Smooth muscle cell (in vitro differentiated cells): ENCODE measurements at regions not wholly inside any gene's neighbourhood (a gene's known extent, or its start where the extent isn't known, plus 50 kb on each side); places are given as distances from the start of the nearest gene placed in this dataset.

ENCODE experiments used
- DNase-seq: peaks from one replicate; lab custom pipeline; 2025; ENCODE audit not compliant: unreplicated experiment; lab: John Stamatoyannopoulos, UW
- H2AFZ ChIP-seq: fragments of 200-600 bp; sonication (generic); 2 replicates; pipeline ENCODE4 v1.6.0; 2016; ENCODE audit warnings: antibody characterized with exemption, low read depth, mild to moderate bottlenecking
- H3F3A ChIP-seq: fragments of 200-600 bp; sonication (generic); 2 replicates; pipeline ENCODE4 v1.6.0; 2017; ENCODE audit warnings: antibody characterized with exemption, low read depth
- H3K27ac ChIP-seq: fragments of 200-600 bp; sonication (generic); 2 replicates; pipeline ENCODE4 v1.5.1; 2016; ENCODE audit warnings: low read depth, mild to moderate bottlenecking
- H3K27me3 ChIP-seq: fragments of 200-600 bp; sonication (generic); 2 replicates; pipeline ENCODE4 v1.6.1; 2016; ENCODE audit warnings: low read depth, mild to moderate bottlenecking
- H3K36me3 ChIP-seq: fragments of 200-600 bp; sonication (generic); 2 replicates; pipeline ENCODE4 v1.5.1; 2016; ENCODE audit warnings: low read depth
- H3K4me1 ChIP-seq: fragments of 200-600 bp; sonication (generic); 2 replicates; pipeline ENCODE4 v1.5.1; 2016; ENCODE audit warnings: low read depth
- H3K4me2 ChIP-seq: fragments of 200-600 bp; sonication (generic); 2 replicates; pipeline ENCODE4 v1.6.0; 2016; ENCODE audit warnings: mild to moderate bottlenecking
- H3K4me3 ChIP-seq: fragments of 200-600 bp; sonication (generic); 2 replicates; pipeline ENCODE4 v1.5.1; 2016; ENCODE audit warnings: mild to moderate bottlenecking
- H3K79me2 ChIP-seq: fragments of 200-600 bp; sonication (generic); 2 replicates; pipeline ENCODE4 v1.6.0; 2016; ENCODE audit warnings: low read depth, mild to moderate bottlenecking
- H3K9ac ChIP-seq: fragments of 200-600 bp; sonication (generic); 2 replicates; pipeline ENCODE4 v1.6.0; 2016; ENCODE audit warnings: low read depth
- H3K9me3 ChIP-seq: fragments of 200-600 bp; sonication (generic); replicated peaks from 2 replicates; pipeline ENCODE4 v1.5.1; 2016; ENCODE audit warnings: low read depth
- H4K20me1 ChIP-seq: fragments of 200-600 bp; sonication (generic); 2 replicates; pipeline ENCODE4 v1.6.0; 2016; ENCODE audit warnings: low read depth
- WGBS: methylation state at CpG from one replicate; pipeline ENCODE4 v1.1.7; 2016; ENCODE audit warnings: low lambda C conversion rate; 5-methylcytosine and 5-hydroxymethylcytosine counted together
- TF ChIP-seq, protein P1 (sequence below): fragments of 200-600 bp; sonication (generic); IDR thresholded peaks from 2 replicates; pipeline ENCODE4 v1.5.1; 2017; ENCODE audit warnings: borderline replicate concordance, mild to moderate bottlenecking, antibody characterized with exemption; ENCODE audit not compliant: insufficient read depth, poor library complexity, severe bottlenecking

DNA sequence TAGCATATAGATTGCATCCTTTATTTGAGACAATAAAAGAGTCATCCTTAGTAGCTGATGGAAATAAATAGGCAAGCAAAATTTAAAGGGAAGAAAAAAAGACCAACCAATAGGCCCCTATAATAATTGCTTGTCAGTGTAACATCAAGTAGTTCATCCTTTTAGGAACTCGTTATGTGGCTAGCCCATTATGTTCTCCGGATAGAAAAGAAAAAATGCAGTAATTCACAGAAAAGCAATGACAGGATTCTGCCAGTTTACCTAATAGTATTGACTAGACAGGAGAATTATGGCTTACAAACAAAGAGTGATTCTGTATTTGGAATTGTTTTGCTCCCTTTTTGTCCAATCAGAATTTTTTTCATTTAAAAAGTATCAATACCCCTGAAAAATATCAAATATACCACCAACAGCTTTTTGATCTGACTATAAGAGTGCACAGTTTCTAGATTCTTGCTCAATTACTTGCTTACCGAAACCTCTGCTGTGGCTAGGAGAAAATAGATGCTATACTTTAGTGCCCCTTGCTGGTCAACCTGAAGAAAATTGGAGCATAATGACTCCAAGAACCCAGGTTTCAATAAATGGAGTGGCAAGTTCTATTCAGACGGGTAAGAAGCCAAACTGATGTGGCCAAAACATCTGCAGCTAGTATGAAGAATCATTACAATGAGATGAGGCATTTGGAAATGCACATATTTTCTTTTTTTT is 91.5 kb upstream of the SASH1 start:
- TF ChIP-seq, protein P1, sequence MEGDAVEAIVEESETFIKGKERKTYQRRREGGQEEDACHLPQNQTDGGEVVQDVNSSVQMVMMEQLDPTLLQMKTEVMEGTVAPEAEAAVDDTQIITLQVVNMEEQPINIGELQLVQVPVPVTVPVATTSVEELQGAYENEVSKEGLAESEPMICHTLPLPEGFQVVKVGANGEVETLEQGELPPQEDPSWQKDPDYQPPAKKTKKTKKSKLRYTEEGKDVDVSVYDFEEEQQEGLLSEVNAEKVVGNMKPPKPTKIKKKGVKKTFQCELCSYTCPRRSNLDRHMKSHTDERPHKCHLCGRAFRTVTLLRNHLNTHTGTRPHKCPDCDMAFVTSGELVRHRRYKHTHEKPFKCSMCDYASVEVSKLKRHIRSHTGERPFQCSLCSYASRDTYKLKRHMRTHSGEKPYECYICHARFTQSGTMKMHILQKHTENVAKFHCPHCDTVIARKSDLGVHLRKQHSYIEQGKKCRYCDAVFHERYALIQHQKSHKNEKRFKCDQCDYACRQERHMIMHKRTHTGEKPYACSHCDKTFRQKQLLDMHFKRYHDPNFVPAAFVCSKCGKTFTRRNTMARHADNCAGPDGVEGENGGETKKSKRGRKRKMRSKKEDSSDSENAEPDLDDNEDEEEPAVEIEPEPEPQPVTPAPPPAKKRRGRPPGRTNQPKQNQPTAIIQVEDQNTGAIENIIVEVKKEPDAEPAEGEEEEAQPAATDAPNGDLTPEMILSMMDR, result peak; percentile 28
- DNase-seq, result no peak
- no peak overlapping the region for H2AFZ ChIP-seq
- H3K36me3 ChIP-seq, result no peaks in the 10 kb centered on the region
- no peaks in the 10 kb centered on the region for H3K27me3 ChIP-seq
- WGBS, result 55% methylated on average over 4 of the region's 4 CpGs
- H4K20me1 ChIP-seq, result no peaks in the 10 kb centered on the region
- H3K9ac ChIP-seq, result no peak overlapping the region
- H3K79me2 ChIP-seq, result no peaks in the 10 kb centered on the region
- peak overlapping the region; percentile 9 for H3K27ac ChIP-seq
- no peak overlapping the region for H3K4me2 ChIP-seq
- H3K4me3 ChIP-seq, result no peak overlapping the region
- no peaks in the 10 kb centered on the region for H3K9me3 ChIP-seq
- no peaks in the 10 kb centered on the region for H3F3A ChIP-seq
- no peaks in the 10 kb centered on the region for H3K4me1 ChIP-seq

- WGBS, result 64% methylated on average over 7 of the region's 7 CpGs
- Histone ChIP-seq H3K27ac (peak overlapping the region; percentile 39), H2AFZ (no peak overlapping the region), H3K4me1 (no peaks in the 10 kb centered on the region), H3F3A (no peaks in the 10 kb centered on the region), H3K9ac (no peak overlapping the region), H3K79me2 (no peaks in the 10 kb centered on the region), H3K4me2 (no peak overlapping the region), H4K20me1 (no peaks in the 10 kb centered on the region), H3K36me3 (no peaks in the 10 kb centered on the region), H3K9me3 (no peaks in the 10 kb centered on the region), H3K27me3 (no peaks in the 10 kb centered on the region), H3K4me3 (no peak overlapping the region)
- DNase-seq, result no peak
- TF ChIP-seq, protein P1, result no peak
Observed at GRCh38 chr6:148251891-148252290, 90.7 kb upstream of the SASH1 start.

DNA sequence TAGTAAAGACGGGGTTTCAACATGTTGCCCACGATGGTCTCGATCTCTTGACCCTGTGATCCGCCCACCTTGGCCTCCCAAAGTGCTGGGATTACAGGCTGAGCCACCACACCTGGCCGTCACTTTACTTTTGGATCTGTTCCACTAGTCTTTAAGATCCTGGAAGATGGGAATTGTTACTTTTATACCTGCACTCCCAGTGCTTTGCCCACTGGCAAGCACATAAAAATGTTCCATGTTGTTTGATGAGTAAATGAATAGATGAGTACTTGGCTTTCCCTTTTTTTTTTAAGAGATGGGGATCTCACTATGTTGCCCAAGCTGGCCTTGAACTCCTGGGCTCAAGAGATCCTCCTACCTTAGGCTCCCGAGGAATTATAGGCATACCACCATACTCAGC is 84.8 kb upstream of the SASH1 start:
- H3K27ac ChIP-seq, result no peak overlapping the region
- no peaks in the 10 kb centered on the region for H3K27me3 ChIP-seq
- no peaks in the 10 kb centered on the region for H3F3A ChIP-seq
- no peaks in the 10 kb centered on the region for H3K9me3 ChIP-seq
- H3K36me3 ChIP-seq, result no peaks in the 10 kb centered on the region
- TF ChIP-seq, protein P1, result no peak
- H2AFZ ChIP-seq, result no peak overlapping the region
- no peak for DNase-seq
- H3K79me2 ChIP-seq, result no peaks in the 10 kb centered on the region
- H3K4me3 ChIP-seq, result no peak overlapping the region
- no peaks in the 10 kb centered on the region for H3K4me1 ChIP-seq
- H3K4me2 ChIP-seq, result no peak overlapping the region
- H4K20me1 ChIP-seq, result no peaks in the 10 kb centered on the region
- WGBS, result 96% methylated on average over 6 of the region's 6 CpGs
- no peak overlapping the region for H3K9ac ChIP-seq

DNA sequence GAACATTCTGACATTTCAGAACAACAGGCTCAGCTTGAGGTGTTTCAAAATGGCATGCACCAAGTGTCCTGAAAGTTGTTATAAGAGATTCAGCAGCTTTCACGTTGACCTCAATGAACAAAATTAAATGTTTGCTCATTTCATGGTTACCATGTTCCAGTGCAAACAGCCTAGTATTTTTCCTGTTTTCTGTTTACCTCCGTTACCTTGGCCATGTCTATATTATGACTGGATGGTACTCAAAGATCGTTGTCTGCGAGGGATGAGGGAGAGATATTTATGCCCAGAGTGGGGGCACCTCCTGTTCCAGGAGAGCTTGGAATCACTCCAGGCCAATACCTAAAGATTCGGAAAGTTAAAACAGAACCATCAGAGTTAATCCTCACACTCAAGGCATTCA is 83.8 kb upstream of the SASH1 start:
- Histone ChIP-seq H3K4me3 (no peak overlapping the region), H2AFZ (no peak overlapping the region), H4K20me1 (no peaks in the 10 kb centered on the region), H3K27me3 (no peaks in the 10 kb centered on the region), H3K4me1 (no peaks in the 10 kb centered on the region), H3K9ac (no peak overlapping the region), H3K27ac (no peak overlapping the region), H3F3A (no peaks in the 10 kb centered on the region), H3K36me3 (no peaks in the 10 kb centered on the region), H3K79me2 (no peaks in the 10 kb centered on the region), H3K4me2 (no peak overlapping the region), H3K9me3 (no peaks in the 10 kb centered on the region)
- 94% methylated on average over 5 of the region's 5 CpGs for WGBS
- TF ChIP-seq, protein P1, result no peak
- no peak for DNase-seq
